H4 (cell line): ENCODE measurements at regions not wholly inside any gene's neighbourhood (a gene's known extent, or its start where the extent isn't known, plus 50 kb on each side); places are given as distances from the start of the nearest gene placed in this dataset.

ENCODE experiments used
- DNase-seq: peaks from one replicate; pipeline ENCODE4 v3.0.0-alpha.2; 2015; ENCODE audit warnings: low spot score

GRCh38 chr11:28483072-28483867 lies 375.1 kb downstream of the METTL15 start:
- DNase-seq: no peak

- no peak for DNase-seq
Observed at GRCh38 chr11:28482666-28483065, 374.5 kb downstream of the METTL15 start.

GRCh38 chr11:28481616-28482480 lies 373.7 kb downstream of the METTL15 start:
- no peak for DNase-seq

GRCh38 chr11:28480406-28480805 lies 372.2 kb downstream of the METTL15 start:
- DNase-seq: no peak

GRCh38 chr11:28476864-28477263 lies 368.7 kb downstream of the METTL15 start:
- DNase-seq: no peak

- DNase-seq: no peak
Observed at GRCh38 chr11:28476049-28476448, 367.9 kb downstream of the METTL15 start.

GRCh38 chr11:28472904-28473303 lies 364.7 kb downstream of the METTL15 start:
- DNase-seq: no peak

GRCh38 chr11:28471537-28471936 lies 363.3 kb downstream of the METTL15 start:
- no peak for DNase-seq

GRCh38 chr11:28470180-28470579 lies 362.0 kb downstream of the METTL15 start:
- DNase-seq: no peak

- DNase-seq: peak; percentile 64
Observed at GRCh38 chr11:28466506-28466905, 358.3 kb downstream of the METTL15 start.

- peak; percentile 83 for DNase-seq
Observed at GRCh38 chr11:28464252-28464867, 356.2 kb downstream of the METTL15 start.

- peak; percentile 94 for DNase-seq
Observed at GRCh38 chr11:28463826-28464225, 355.6 kb downstream of the METTL15 start.

- DNase-seq: no peak
Observed at GRCh38 chr11:28461846-28462245, 353.7 kb downstream of the METTL15 start.

GRCh38 chr11:28461338-28461737 lies 353.1 kb downstream of the METTL15 start:
- no peak for DNase-seq

GRCh38 chr11:28460348-28460747 lies 352.2 kb downstream of the METTL15 start:
- DNase-seq: no peak

GRCh38 chr11:28459912-28460311 lies 351.7 kb downstream of the METTL15 start:
- no peak for DNase-seq

GRCh38 chr11:28457481-28458065 lies 349.4 kb downstream of the METTL15 start:
- no peak for DNase-seq

GRCh38 chr11:28448186-28448585 lies 340.0 kb downstream of the METTL15 start:
- no peak for DNase-seq

GRCh38 chr11:28447226-28447625 lies 339.0 kb downstream of the METTL15 start:
- DNase-seq: no peak

GRCh38 chr11:28442131-28442530 lies 333.9 kb downstream of the METTL15 start:
- no peak for DNase-seq

GRCh38 chr11:28439403-28439802 lies 331.2 kb downstream of the METTL15 start:
- no peak for DNase-seq

- DNase-seq: no peak
Observed at GRCh38 chr11:28420099-28420498, 311.9 kb downstream of the METTL15 start.
